GM19463 (cell line): ENCODE measurements at regions not wholly inside any gene's neighbourhood (a gene's known extent, or its start where the extent isn't known, plus 50 kb on each side); places are given as distances from the start of the nearest gene placed in this dataset.
"Not testable (repeated sequence)": the region's sequence is repeated elsewhere in the genome, so short reads cannot be mapped to it uniquely, and the experiment has no call there.

Experiments
- ATAC-seq: cut with Tn5 transposase; IDR thresholded peaks from one replicate; pipeline ENCODE4 v1.9.1; 2021; ENCODE audit warnings: mild to moderate bottlenecking, moderate library complexity; ENCODE audit not compliant: unreplicated experiment

GRCh38 chr2:87565116-87565515, 182.8 kb upstream of the PLGLB2 start:
- ATAC-seq: not testable (repeated sequence)

- ATAC-seq: not testable (repeated sequence)
These were observed 181.4 kb upstream of the PLGLB2 start for GRCh38 chr2:87566531-87566930.

- ATAC-seq: not testable (repeated sequence)
These were observed 180.8 kb upstream of the PLGLB2 start for GRCh38 chr2:87567093-87567492.

- not testable (repeated sequence) for ATAC-seq
These were observed 180.0 kb upstream of the PLGLB2 start for GRCh38 chr2:87567912-87568311.

GRCh38 chr2:87568554-87569278, 179.2 kb upstream of the PLGLB2 start:
- not testable (repeated sequence) for ATAC-seq

GRCh38 chr2:87569689-87570397, 178.0 kb upstream of the PLGLB2 start:
- not testable (repeated sequence) for ATAC-seq

- not testable (repeated sequence) for ATAC-seq
These were observed 175.9 kb upstream of the PLGLB2 start for GRCh38 chr2:87571889-87572465.

GRCh38 chr2:87572906-87573305, 175.0 kb upstream of the PLGLB2 start:
- not testable (repeated sequence) for ATAC-seq

GRCh38 chr2:87573386-87574192, 174.3 kb upstream of the PLGLB2 start:
- not testable (repeated sequence) for ATAC-seq

- ATAC-seq: not testable (repeated sequence)
These were observed 173.4 kb upstream of the PLGLB2 start for GRCh38 chr2:87574193-87575119.

- ATAC-seq: not testable (repeated sequence)
These were observed 172.7 kb upstream of the PLGLB2 start for GRCh38 chr2:87575138-87575537.

- ATAC-seq: not testable (repeated sequence)
These were observed 170.5 kb upstream of the PLGLB2 start for GRCh38 chr2:87577358-87577757.

- not testable (repeated sequence) for ATAC-seq
These were observed 165.7 kb upstream of the PLGLB2 start for GRCh38 chr2:87582152-87582551.

GRCh38 chr2:87582579-87582978, 165.3 kb upstream of the PLGLB2 start:
- ATAC-seq: not testable (repeated sequence)

GRCh38 chr2:87583370-87583769, 164.5 kb upstream of the PLGLB2 start:
- not testable (repeated sequence) for ATAC-seq

GRCh38 chr2:87583803-87584202, 164.1 kb upstream of the PLGLB2 start:
- ATAC-seq: not testable (repeated sequence)

- ATAC-seq: not testable (repeated sequence)
These were observed 163.5 kb upstream of the PLGLB2 start for GRCh38 chr2:87584268-87584906.

GRCh38 chr2:87587934-87588333, 160.0 kb upstream of the PLGLB2 start:
- not testable (repeated sequence) for ATAC-seq

GRCh38 chr2:87592974-87593373, 154.9 kb upstream of the PLGLB2 start:
- not testable (repeated sequence) for ATAC-seq
